K562 (cell line): ENCODE measurements at regions not wholly inside any gene's neighbourhood (a gene's known extent, or its start where the extent isn't known, plus 50 kb on each side); places are given as distances from the start of the nearest gene placed in this dataset.

Experiments
- ATAC-seq: fragments of 200-7000 bp; cut with Tn5 transposase; 3 replicates; pipeline ENCODE4 v1.9.1; 2020; ENCODE audit warnings: moderate library complexity
- BruUV-seq: library from RNA; stranded (reverse); fragments of 400-500 nt; replicated peaks from 2 replicates; lab custom pipeline; 2021; lab: Mats Ljungman, UMichigan
- CTCF ChIA-PET: fragments of 300-600 bp; formaldehyde crosslinking; extraction: SDS; loops from one replicate; lab custom pipeline; 2021; ENCODE audit warnings: low intra/inter-chr PET ratio; lab: Yijun Ruan, JAX
- POLR2A ChIA-PET: fragments of 300-600, 350-650 bp; sonication (Branson Sonifier 250); formaldehyde crosslinking; extraction: SDS; loops from one replicate; lab custom pipeline; 2021; ENCODE audit warnings: antibody characterized with exemption, inconsistent platforms; lab: Yijun Ruan, JAX
- DNase-seq, 4 experiments: peaks; one replicate each; pipeline versions ENCODE4 v3.0.0 to v3.0.0-alpha.2; 2011 to 2018; ENCODE audit warnings: low spot score in 3 of 4, mixed read lengths in 3 of 4; ENCODE audit errors: extremely low read depth in 1 of 4
- FAIRE-seq: peaks from 2 replicates; lab custom pipeline; 2011; peaks lifted over from hg19 to GRCh38; lab: Jason Lieb, UNC
- H2AFZ ChIP-seq: 2 replicates; pipeline ENCODE4 v1.6.0; 2011; ENCODE audit warnings: low read depth, low read length, control low read depth, inconsistent platforms
- H3K27ac ChIP-seq: fragments of 200-600 bp; 3 replicates; pipeline ENCODE4 v1.8.0; 2011; ENCODE audit warnings: low read depth, mild to moderate bottlenecking, control low read depth, inconsistent platforms, low read length, moderate library complexity, mixed read lengths; ENCODE audit errors: extremely low read depth
- H3K27me3 ChIP-seq, 2 experiments: fragments of 300-600 bp in 1 of 2; 2 replicates in 1 of 2; 3 replicates in 1 of 2; pipeline versions ENCODE4 v1.6.0 to v1.8.0; 2011; ENCODE audit warnings: inconsistent platforms in 2 of 2, low read length in 2 of 2, mild to moderate bottlenecking in 1 of 2, mixed read lengths in 1 of 2, moderate library complexity in 1 of 2; ENCODE audit not compliant: control insufficient read depth in 2 of 2, insufficient read depth in 2 of 2
- H3K36me3 ChIP-seq: fragments of 300-600 bp; 3 replicates; pipeline ENCODE4 v1.8.0; 2011; ENCODE audit warnings: mild to moderate bottlenecking, low read length, inconsistent platforms; ENCODE audit not compliant: control insufficient read depth, insufficient read depth
- H3K4me1 ChIP-seq, 2 experiments: fragments of 200-600 bp in 1 of 2; replicated peaks in 1 of 2; 2 replicates in 1 of 2; 3 replicates in 1 of 2; pipeline versions ENCODE4 v1.5.1 to v1.8.0; 2011; ENCODE audit warnings: inconsistent platforms in 2 of 2, low read length in 2 of 2, mild to moderate bottlenecking in 1 of 2, mixed read lengths in 1 of 2, moderate library complexity in 1 of 2; ENCODE audit not compliant: control insufficient read depth in 2 of 2, insufficient read depth in 2 of 2
- H3K4me2 ChIP-seq: 2 replicates; pipeline ENCODE4 v1.6.1; 2011; ENCODE audit warnings: low read length, control low read depth, inconsistent platforms, mixed read lengths; ENCODE audit not compliant: insufficient read depth
- H3K4me3 ChIP-seq: fragments of 200-600 bp; sonication (generic), shearing (Covaris generic); 2 replicates; pipeline ENCODE4 v1.5.1; 2016; ENCODE audit warnings: control low read depth, inconsistent platforms
- H3K79me2 ChIP-seq: fragments of 200-600 bp; 3 replicates; pipeline ENCODE4 v1.8.0; 2011; ENCODE audit warnings: low read length, inconsistent platforms; ENCODE audit not compliant: control insufficient read depth, insufficient read depth
- H3K9ac ChIP-seq, 2 experiments: 2 replicates each; pipeline versions ENCODE4 v1.6.0 to v1.6.1; 2011; ENCODE audit warnings: low read depth in 2 of 2, low read length in 2 of 2, control low read depth in 1 of 2, inconsistent platforms in 1 of 2, mild to moderate bottlenecking in 1 of 2, mixed read lengths in 1 of 2; ENCODE audit not compliant: insufficient read depth in 1 of 2
- H3K9me1 ChIP-seq: one replicate; pipeline ENCODE4 v1.6.0; 2011; ENCODE audit warnings: inconsistent platforms, mild to moderate bottlenecking, low read length, moderate library complexity; ENCODE audit not compliant: control insufficient read depth, insufficient read depth
- H3K9me3 ChIP-seq: replicated peaks from 2 replicates; pipeline ENCODE4 v1.5.1; 2011; ENCODE audit warnings: low read depth, low read length, inconsistent platforms; ENCODE audit not compliant: control insufficient read depth, insufficient read depth
- H4K20me1 ChIP-seq: replicated peaks from 2 replicates; pipeline ENCODE4 v1.6.1; 2011; ENCODE audit warnings: low read length, inconsistent platforms, mixed read lengths; ENCODE audit not compliant: control insufficient read depth, insufficient read depth
- ARID1B ChIP-seq: fragments of 450-650 bp; IDR thresholded peaks from 2 replicates; pipeline ENCODE4 v1.6.1; 2016; ENCODE audit warnings: antibody characterized with exemption, mild to moderate bottlenecking, inconsistent platforms
- COPS2 ChIP-seq: fragments of 450-650 bp; conservative IDR thresholded peaks from 2 replicates; pipeline ENCODE4 v1.6.1; 2016; ENCODE audit warnings: mild to moderate bottlenecking, moderate library complexity
- FOSL1 ChIP-seq: fragments of 200-800 bp; sonication (Bioruptor generic); conservative IDR thresholded peaks from 2 replicates; pipeline ENCODE4 v1.6.1; 2016; ENCODE audit warnings: missing genetic modification characterization, missing compliant biosample characterization
- HDAC8 ChIP-seq: fragments of 450-650 bp; IDR thresholded peaks from 2 replicates; pipeline ENCODE4 v1.6.1; 2016; ENCODE audit warnings: mild to moderate bottlenecking, missing genetic modification characterization, moderate library complexity, missing compliant biosample characterization
- HMG20A ChIP-seq: fragments of 450-650 bp; formaldehyde crosslinking; conservative IDR thresholded peaks from 2 replicates; pipeline ENCODE4 v1.4.0; 2020; ENCODE audit warnings: mild to moderate bottlenecking, mixed read lengths
- NCOR1 ChIP-seq: fragments of 450-650 bp; IDR thresholded peaks from 2 replicates; pipeline ENCODE4 v1.6.1; 2016; ENCODE audit warnings: mild to moderate bottlenecking, moderate library complexity
- NKRF ChIP-seq: fragments of 450-650 bp; IDR thresholded peaks from 2 replicates; pipeline ENCODE4 v1.6.1; 2016; ENCODE audit warnings: borderline replicate concordance
- PPARD ChIP-seq: fragments of 250-450 bp; sonication (Bioruptor Pico); IDR thresholded peaks from 2 replicates; pipeline ENCODE4 v1.8.0; 2022; ENCODE audit warnings: inconsistent platforms, mild to moderate bottlenecking, moderate library complexity
- RCOR1 ChIP-seq, 2 experiments: IDR thresholded peaks; 2 replicates each; pipeline ENCODE4 v1.6.1; 2012; ENCODE audit warnings: low read depth in 2 of 2, low read length in 2 of 2, borderline replicate concordance in 1 of 2, improper control_type of control experiment in 1 of 2
- TAL1 ChIP-seq: fragments of 450-650 bp; IDR thresholded peaks from 2 replicates; pipeline ENCODE4 v1.6.1; 2016; ENCODE audit warnings: mild to moderate bottlenecking
- TBL1XR1 ChIP-seq, 2 experiments: IDR thresholded peaks; 2 replicates each; pipeline ENCODE4 v1.6.1; 2012; ENCODE audit warnings: improper control_type of control experiment in 2 of 2, low read length in 2 of 2, mild to moderate bottlenecking in 1 of 2
- TEAD4 ChIP-seq, 2 experiments: sonication (generic) in 1 of 2; formaldehyde crosslinking in 1 of 2; IDR thresholded peaks; 2 replicates each; pipeline versions ENCODE4 v1.6.1 to v1.8.0; 2012 to 2022; ENCODE audit warnings: borderline replicate concordance in 1 of 2, inconsistent platforms in 1 of 2, low read length in 1 of 2, mild to moderate bottlenecking in 1 of 2, missing genetic modification reagents in 1 of 2
- ZBTB26 ChIP-seq: fragments of 450-650 bp; formaldehyde crosslinking; IDR thresholded peaks from 2 replicates; pipeline ENCODE4 v1.4.0; 2022; ENCODE audit warnings: missing genetic modification characterization
- ZBTB34 ChIP-seq: fragments of 250-450 bp; sonication (Bioruptor Pico); IDR thresholded peaks from 2 replicates; pipeline ENCODE4 v1.8.0; 2021; ENCODE audit warnings: mild to moderate bottlenecking, moderate library complexity
- ZNF197 ChIP-seq: fragments of 200-800 bp; sonication (Bioruptor generic); IDR thresholded peaks from 2 replicates; pipeline ENCODE4 v1.6.1; 2016; ENCODE audit warnings: low read depth, missing genetic modification characterization, missing compliant biosample characterization
- ZNF239 ChIP-seq: fragments of 250-450 bp; sonication (Bioruptor Pico); IDR thresholded peaks from 2 replicates; pipeline ENCODE4 v1.4.0; 2020; ENCODE audit warnings: mild to moderate bottlenecking
- ZNF57 ChIP-seq: fragments of 450-650 bp; formaldehyde crosslinking; IDR thresholded peaks from 2 replicates; pipeline ENCODE4 v1.4.0; 2020; ENCODE audit warnings: mild to moderate bottlenecking, moderate library complexity
- WGBS: fragments of 100-300 bp; shearing (Covaris generic); methylation state at CpG from one replicate; pipeline ENCODE4 v1.1.6; 2016; ENCODE audit warnings: low coverage, mixed read lengths; ENCODE audit not compliant: insufficient coverage; ENCODE audit errors: missing lambda C conversion rate; 5-methylcytosine and 5-hydroxymethylcytosine counted together
- in situ Hi-C: fragments of 300-500 bp; cut with MboI; formaldehyde crosslinking; loops from 4 replicates; pipeline ENCODE4 v1.15.0; 2018; ENCODE audit warnings: inconsistent platforms, mixed read lengths
- intact Hi-C: fragments of 100-400 bp; cut with micrococcal nuclease; formaldehyde crosslinking; loops from 2 replicates; pipeline ENCODE4 v1.14.2; 2022

GRCh38 chr13:50159607-50160006 lies 144.4 kb downstream of the KCNRG start (continued):
- TF ChIP-seq COPS2 (no peak), ZNF239 (no peak), NKRF (no peak), ZBTB34 (CRISPR knock-in tag) (no peak)

GRCh38 chr13:50161052-50161451 lies 145.8 kb downstream of the KCNRG start:
- Histone ChIP-seq H3K36me3 (no peaks in the 10 kb centered on the region), H3K4me2 (no peak overlapping the region), H3K4me3 (no peak overlapping the region), H3K27ac (no peak overlapping the region), H3K9me3 (no peaks in the 10 kb centered on the region), H2AFZ (no peak overlapping the region), H4K20me1 (no peaks in the 10 kb centered on the region), H3K4me1 (peaks cover 0 to 8% of the 10 kb centered on the region in 2 experiments; a peak in 2 of 5 replicates), H3K27me3 (no peaks in the 10 kb centered on the region), H3K9me1 (no peaks in the 10 kb centered on the region), H3K9ac (no peak overlapping the region), H3K79me2 (no peaks in the 10 kb centered on the region)
- BruUV-seq, result no TSS peak
- in situ Hi-C loops, result no loop called here
- 5% methylated on average over 2 of the region's 2 CpGs for WGBS
- ChIA-PET CTCF (interaction anchor here (0.7 kb wide), 1 partner anchor 882 kb away, joined by 4 read pairs; no protein-coding TSS in a partner anchor), POLR2A (interaction anchor here (0.9 to 1.1 kb wide), 2 partner anchors 23 to 90 kb away, joined by 3 read pairs; no protein-coding TSS in a partner anchor)
- peak; percentile 59 for ATAC-seq
- intact Hi-C loops, result loop anchor here (10.0 kb wide), 1 partner anchor 644 kb away; no protein-coding TSS in a partner anchor
- FAIRE-seq, result no peak
- DNase-seq, result peak; percentile 7 to 52 (median 12)
- TF ChIP-seq ZNF57 (CRISPR knock-in tag) (no peak), NCOR1 (peak; percentile 76), FOSL1 (peak; percentile 71), TEAD4 (IDR thresholded peaks at IDR 0.05; ENCODE audit: low read length) (peak; percentile 90), TEAD4 (CRISPR knock-in tag; IDR thresholded peaks at IDR 0.05; ENCODE audit: borderline replicate concordance) (no peak), PPARD (CRISPR knock-in tag) (no peak), ZBTB26 (no peak), RCOR1 (IDR thresholded peaks at IDR 0.05; ENCODE audit: borderline replicate concordance in 1 of 2, low read depth in 2 of 2, low read length in 2 of 2) (peak; percentile 92 to 99), ARID1B (peak; percentile 89), TAL1 (peak; percentile 88), HDAC8 (tag) (no peak), ZNF197 (CRISPR knock-in tag) (no peak), HMG20A (CRISPR knock-in tag) (peak; percentile 51; the same call in 1 of the 2 replicates), TBL1XR1 (IDR thresholded peaks at IDR 0.05; ENCODE audit: low read length in 2 of 2) (peak in 1 of 2 experiments; percentile 50; a peak in 1 of 4 replicates)
